ENCODE measurements at regions not wholly inside any gene's neighbourhood (a gene's known extent, or its start where the extent isn't known, plus 50 kb on each side); places are given as distances from the start of the nearest gene placed in this dataset.

DNA sequence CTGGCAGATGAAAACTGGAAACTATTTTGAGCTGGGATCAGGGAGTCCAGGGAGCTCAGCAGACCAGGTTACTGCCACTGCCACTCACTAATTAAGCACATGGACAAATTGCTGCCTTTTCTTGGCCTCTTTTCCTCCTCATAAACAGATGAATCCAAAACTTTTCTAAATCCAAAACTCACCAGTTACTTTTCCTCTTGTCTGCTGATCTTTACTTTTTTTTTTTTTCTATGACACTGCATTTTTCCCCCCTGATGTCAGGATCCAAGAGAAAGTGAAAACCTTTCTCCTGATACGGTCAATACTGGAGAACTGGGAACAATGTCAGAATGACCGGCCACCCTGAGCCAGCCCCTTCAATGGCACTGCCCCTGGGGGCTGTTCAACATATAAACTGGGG lies 405.8 kb downstream of the DUSP10 start:
- H3K4me3 ChIP-seq (ENCODE audit: low read depth, low read length), result no peak overlapping the region
- no peak for DNase-seq (ENCODE audit: low read depth)
- TF ChIP-seq, protein P1, sequence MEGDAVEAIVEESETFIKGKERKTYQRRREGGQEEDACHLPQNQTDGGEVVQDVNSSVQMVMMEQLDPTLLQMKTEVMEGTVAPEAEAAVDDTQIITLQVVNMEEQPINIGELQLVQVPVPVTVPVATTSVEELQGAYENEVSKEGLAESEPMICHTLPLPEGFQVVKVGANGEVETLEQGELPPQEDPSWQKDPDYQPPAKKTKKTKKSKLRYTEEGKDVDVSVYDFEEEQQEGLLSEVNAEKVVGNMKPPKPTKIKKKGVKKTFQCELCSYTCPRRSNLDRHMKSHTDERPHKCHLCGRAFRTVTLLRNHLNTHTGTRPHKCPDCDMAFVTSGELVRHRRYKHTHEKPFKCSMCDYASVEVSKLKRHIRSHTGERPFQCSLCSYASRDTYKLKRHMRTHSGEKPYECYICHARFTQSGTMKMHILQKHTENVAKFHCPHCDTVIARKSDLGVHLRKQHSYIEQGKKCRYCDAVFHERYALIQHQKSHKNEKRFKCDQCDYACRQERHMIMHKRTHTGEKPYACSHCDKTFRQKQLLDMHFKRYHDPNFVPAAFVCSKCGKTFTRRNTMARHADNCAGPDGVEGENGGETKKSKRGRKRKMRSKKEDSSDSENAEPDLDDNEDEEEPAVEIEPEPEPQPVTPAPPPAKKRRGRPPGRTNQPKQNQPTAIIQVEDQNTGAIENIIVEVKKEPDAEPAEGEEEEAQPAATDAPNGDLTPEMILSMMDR (IDR thresholded peaks at IDR 0.05; ENCODE audit: low read depth, low read length, missing control alignments), result no peak

GRCh38 chr1:221337106-221337505 lies 404.8 kb downstream of the DUSP10 start:
- TF ChIP-seq, protein P1 (IDR thresholded peaks at IDR 0.05; ENCODE audit: low read depth, low read length, missing control alignments), result no peak
- no peak overlapping the region for H3K4me3 ChIP-seq (ENCODE audit: low read depth, low read length)

GRCh38 chr1:221343136-221343535 lies 398.8 kb downstream of the DUSP10 start:
- no peak for DNase-seq (ENCODE audit: low read depth)
- H3K4me3 ChIP-seq (ENCODE audit: low read depth, low read length), result no peak overlapping the region
- TF ChIP-seq, protein P1 (IDR thresholded peaks at IDR 0.05; ENCODE audit: low read depth, low read length, missing control alignments), result no peak

More at GRCh38 chr1:221337106-221337505, 404.8 kb downstream of the DUSP10 start:
- no peak for DNase-seq (ENCODE audit: low read depth)

- TF ChIP-seq, protein P1 (IDR thresholded peaks at IDR 0.05; ENCODE audit: low read depth, low read length, missing control alignments), result no peak
- H3K4me3 ChIP-seq (ENCODE audit: low read depth, low read length), result no peak overlapping the region
- DNase-seq (ENCODE audit: low read depth), result no peak
These were observed 398.3 kb downstream of the DUSP10 start for GRCh38 chr1:221343607-221344006.

GRCh38 chr1:221344693-221345092 lies 397.2 kb downstream of the DUSP10 start:
- TF ChIP-seq, protein P1 (IDR thresholded peaks at IDR 0.05; ENCODE audit: low read depth, low read length, missing control alignments), result no peak
- no peak overlapping the region for H3K4me3 ChIP-seq (ENCODE audit: low read depth, low read length)
- no peak for DNase-seq (ENCODE audit: low read depth)

DNA sequence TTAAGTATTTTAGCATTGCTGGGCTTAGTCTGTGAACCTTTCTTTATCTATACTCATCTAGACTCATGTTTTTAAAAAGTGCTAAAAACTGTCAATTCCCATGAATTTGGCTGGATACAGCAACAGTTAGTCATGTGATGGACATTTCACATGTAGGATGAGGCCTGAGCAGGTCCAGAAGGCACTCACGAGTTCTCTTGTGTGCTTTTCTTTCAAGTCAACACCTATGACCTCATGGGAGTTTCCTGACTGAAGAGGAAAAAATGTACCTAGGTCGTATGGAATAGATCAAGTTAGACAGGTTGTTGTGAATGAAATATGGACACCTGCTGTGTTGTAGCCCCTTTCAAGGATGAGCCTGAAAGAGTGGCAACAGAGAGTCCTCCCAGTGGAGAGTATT lies 394.2 kb downstream of the DUSP10 start:
- DNase-seq (ENCODE audit: low read depth), result no peak
- TF ChIP-seq, protein P1 (IDR thresholded peaks at IDR 0.05; ENCODE audit: low read depth, low read length, missing control alignments), result no peak
- H3K4me3 ChIP-seq (ENCODE audit: low read depth, low read length), result no peak overlapping the region

GRCh38 chr1:221350091-221350490 lies 391.8 kb downstream of the DUSP10 start:
- TF ChIP-seq, protein P1 (IDR thresholded peaks at IDR 0.05; ENCODE audit: low read depth, low read length, missing control alignments), result no peak
- no peak for DNase-seq (ENCODE audit: low read depth)
- no peak overlapping the region for H3K4me3 ChIP-seq (ENCODE audit: low read depth, low read length)
